ENCODE measurements at regions not wholly inside any gene's neighbourhood (a gene's known extent, or its start where the extent isn't known, plus 50 kb on each side); places are given as distances from the start of the nearest gene placed in this dataset.

DNA sequence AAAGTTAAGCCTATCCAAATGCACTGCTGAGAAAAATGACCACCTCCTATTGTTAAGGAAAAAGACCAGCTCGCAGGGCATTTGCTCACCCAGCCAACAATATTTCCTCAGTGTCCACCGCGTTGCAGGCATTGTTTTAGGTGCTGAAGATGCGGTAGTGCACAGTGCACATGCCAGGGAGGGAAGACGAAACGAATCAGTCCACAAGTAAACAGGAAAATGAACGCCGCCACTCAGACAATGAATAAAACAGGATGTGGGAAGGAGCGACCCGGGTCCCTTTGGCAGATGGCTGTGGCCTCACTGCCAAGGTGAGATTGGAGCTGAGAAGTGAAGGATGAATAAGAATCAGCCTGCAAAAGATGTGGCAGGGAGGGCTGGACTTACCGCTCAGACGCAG is 249.2 kb downstream of the FOXL1 start:
- TF ChIP-seq ZFX (IDR thresholded peaks at IDR 0.05; ENCODE audit: borderline replicate concordance), result no peak
- TF ChIP-seq, protein P1, sequence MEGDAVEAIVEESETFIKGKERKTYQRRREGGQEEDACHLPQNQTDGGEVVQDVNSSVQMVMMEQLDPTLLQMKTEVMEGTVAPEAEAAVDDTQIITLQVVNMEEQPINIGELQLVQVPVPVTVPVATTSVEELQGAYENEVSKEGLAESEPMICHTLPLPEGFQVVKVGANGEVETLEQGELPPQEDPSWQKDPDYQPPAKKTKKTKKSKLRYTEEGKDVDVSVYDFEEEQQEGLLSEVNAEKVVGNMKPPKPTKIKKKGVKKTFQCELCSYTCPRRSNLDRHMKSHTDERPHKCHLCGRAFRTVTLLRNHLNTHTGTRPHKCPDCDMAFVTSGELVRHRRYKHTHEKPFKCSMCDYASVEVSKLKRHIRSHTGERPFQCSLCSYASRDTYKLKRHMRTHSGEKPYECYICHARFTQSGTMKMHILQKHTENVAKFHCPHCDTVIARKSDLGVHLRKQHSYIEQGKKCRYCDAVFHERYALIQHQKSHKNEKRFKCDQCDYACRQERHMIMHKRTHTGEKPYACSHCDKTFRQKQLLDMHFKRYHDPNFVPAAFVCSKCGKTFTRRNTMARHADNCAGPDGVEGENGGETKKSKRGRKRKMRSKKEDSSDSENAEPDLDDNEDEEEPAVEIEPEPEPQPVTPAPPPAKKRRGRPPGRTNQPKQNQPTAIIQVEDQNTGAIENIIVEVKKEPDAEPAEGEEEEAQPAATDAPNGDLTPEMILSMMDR (IDR thresholded peaks at IDR 0.05), result no peak
- H3K27ac ChIP-seq, result no peak overlapping the region

- H3K27ac ChIP-seq, result no peak overlapping the region
- no peak for TF ChIP-seq ZFX (IDR thresholded peaks at IDR 0.05; ENCODE audit: borderline replicate concordance)
- TF ChIP-seq, protein P1 (IDR thresholded peaks at IDR 0.05), result no peak
Observed at GRCh38 chr16:86828202-86828601, 249.9 kb downstream of the FOXL1 start.

- no peak for TF ChIP-seq ZFX (IDR thresholded peaks at IDR 0.05; ENCODE audit: borderline replicate concordance)
- TF ChIP-seq, protein P1 (IDR thresholded peaks at IDR 0.05), result no peak
- H3K27ac ChIP-seq, result no peak overlapping the region
Observed at GRCh38 chr16:86828653-86829052, 250.3 kb downstream of the FOXL1 start.

DNA sequence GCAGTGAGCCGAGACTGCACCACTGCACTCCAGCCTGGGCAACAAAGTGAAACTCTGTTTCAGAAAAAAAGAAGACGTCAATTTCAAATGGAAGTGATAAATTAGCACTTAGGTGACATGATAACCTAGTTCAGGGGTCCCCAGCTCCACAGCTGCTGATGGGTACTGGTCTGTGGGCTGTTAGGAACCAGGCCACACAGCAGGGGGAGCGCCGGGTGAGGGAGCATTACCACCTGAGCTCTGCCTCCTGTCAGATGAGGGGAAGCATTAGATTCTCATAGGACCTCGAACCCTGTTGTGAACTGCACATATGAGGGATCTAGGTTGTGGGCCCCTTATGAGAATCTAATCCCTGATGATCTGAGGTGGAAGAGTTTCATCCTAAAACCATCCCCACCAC is 253.0 kb downstream of the FOXL1 start:
- no peak overlapping the region for H3K27ac ChIP-seq
- TF ChIP-seq, protein P1 (IDR thresholded peaks at IDR 0.05), result no peak
- no peak for TF ChIP-seq ZFX (IDR thresholded peaks at IDR 0.05; ENCODE audit: borderline replicate concordance)

DNA sequence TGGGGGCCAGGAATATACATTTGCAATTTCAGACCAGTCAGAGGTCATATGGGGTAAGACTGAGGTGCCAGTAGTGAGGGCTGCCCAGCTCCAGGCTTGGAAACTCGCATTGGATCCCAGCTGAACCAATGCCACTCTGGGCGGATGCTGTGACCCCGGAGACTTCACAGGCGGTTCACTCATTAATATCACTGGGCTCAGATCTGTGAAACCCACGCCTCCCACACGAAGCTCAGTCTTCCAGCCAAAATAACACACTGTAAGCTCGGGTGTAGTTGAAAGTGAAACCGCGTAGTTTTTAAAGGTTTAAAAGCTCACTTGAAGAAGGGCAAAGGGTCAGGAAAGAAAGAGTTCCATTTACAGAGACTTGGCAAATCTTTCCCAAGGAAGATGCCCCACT is 254.8 kb downstream of the FOXL1 start:
- TF ChIP-seq, protein P1 (IDR thresholded peaks at IDR 0.05), result no peak
- no peak for TF ChIP-seq ZFX (IDR thresholded peaks at IDR 0.05; ENCODE audit: borderline replicate concordance)
- H3K27ac ChIP-seq, result no peak overlapping the region

DNA sequence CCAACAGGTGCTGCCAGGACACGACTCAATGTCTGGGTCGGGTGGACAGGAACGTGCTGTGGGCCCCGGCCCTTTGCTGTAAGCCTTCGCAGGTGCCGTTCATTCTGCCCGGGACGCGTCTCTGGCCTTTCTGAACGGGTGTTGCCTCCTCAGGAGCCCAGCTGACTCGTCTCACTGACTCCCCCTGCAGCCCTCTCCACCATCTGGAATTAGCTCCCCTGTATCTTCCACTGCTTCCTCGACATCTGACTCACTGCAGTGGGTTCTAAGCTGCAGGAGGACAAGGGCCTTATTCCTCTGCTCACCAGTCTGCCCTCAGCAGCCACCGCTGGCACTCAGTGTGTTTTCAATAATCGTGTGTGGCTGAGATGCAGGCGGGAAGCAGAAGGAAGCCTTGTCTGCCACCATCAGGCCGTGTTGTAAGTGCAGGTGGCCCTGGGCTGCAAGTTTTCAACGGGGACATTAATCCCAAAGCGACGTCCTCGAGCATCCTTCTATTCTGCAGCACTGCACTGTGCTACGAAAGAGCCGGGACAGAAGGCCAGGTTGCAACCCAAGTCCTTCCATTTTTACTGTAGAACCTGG is 256.2 kb downstream of the FOXL1 start:
- TF ChIP-seq, protein P1 (IDR thresholded peaks at IDR 0.05), result no peak
- no peak for TF ChIP-seq ZFX (IDR thresholded peaks at IDR 0.05; ENCODE audit: borderline replicate concordance)

GRCh38 chr16:86835982-86836381 is 257.6 kb downstream of the FOXL1 start:
- no peak for TF ChIP-seq ZFX (IDR thresholded peaks at IDR 0.05; ENCODE audit: borderline replicate concordance)
- TF ChIP-seq, protein P1 (IDR thresholded peaks at IDR 0.05), result no peak
- H3K27ac ChIP-seq, result no peak overlapping the region

More for the DNA sequence above, 256.2 kb downstream of the FOXL1 start:
- no peak overlapping the region for H3K27ac ChIP-seq

Data from 22Rv1 (cell line).